ENCODE measurements at regions not wholly inside any gene's neighbourhood (a gene's known extent, or its start where the extent isn't known, plus 50 kb on each side); places are given as distances from the start of the nearest gene placed in this dataset.

DNA sequence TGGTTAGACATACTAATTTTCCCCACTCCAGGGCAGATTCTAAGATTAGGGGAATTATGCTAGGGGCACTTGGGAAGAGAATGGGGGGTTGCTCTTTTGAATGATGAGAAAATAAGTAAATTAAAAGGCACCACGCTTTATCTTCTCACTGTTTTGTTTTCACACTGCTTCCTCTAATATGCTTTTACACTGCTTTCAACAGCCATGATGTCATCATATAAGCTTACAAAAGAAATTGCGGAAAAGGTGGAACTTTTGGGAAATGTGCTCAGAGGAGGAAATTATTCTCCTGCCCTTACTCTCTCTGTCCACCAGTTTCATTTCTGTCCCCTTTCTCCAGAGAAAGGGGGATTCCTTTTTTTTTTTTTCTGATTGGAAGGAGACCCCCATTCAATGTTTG lies 308.2 kb downstream of the TOX3 start:
- TF ChIP-seq, protein P1, sequence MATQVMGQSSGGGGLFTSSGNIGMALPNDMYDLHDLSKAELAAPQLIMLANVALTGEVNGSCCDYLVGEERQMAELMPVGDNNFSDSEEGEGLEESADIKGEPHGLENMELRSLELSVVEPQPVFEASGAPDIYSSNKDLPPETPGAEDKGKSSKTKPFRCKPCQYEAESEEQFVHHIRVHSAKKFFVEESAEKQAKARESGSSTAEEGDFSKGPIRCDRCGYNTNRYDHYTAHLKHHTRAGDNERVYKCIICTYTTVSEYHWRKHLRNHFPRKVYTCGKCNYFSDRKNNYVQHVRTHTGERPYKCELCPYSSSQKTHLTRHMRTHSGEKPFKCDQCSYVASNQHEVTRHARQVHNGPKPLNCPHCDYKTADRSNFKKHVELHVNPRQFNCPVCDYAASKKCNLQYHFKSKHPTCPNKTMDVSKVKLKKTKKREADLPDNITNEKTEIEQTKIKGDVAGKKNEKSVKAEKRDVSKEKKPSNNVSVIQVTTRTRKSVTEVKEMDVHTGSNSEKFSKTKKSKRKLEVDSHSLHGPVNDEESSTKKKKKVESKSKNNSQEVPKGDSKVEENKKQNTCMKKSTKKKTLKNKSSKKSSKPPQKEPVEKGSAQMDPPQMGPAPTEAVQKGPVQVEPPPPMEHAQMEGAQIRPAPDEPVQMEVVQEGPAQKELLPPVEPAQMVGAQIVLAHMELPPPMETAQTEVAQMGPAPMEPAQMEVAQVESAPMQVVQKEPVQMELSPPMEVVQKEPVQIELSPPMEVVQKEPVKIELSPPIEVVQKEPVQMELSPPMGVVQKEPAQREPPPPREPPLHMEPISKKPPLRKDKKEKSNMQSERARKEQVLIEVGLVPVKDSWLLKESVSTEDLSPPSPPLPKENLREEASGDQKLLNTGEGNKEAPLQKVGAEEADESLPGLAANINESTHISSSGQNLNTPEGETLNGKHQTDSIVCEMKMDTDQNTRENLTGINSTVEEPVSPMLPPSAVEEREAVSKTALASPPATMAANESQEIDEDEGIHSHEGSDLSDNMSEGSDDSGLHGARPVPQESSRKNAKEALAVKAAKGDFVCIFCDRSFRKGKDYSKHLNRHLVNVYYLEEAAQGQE (IDR thresholded peaks at IDR 0.05; ENCODE audit: low read depth) = no peak
- TF ChIP-seq CEBPB (IDR thresholded peaks at IDR 0.05) (no peak), EP300 (IDR thresholded peaks at IDR 0.05; ENCODE audit: borderline replicate concordance) (no peak), EGR1 (IDR thresholded peaks at IDR 0.05) (no peak), TEAD4 (IDR thresholded peaks at IDR 0.05) (no peak), CREB1 (IDR thresholded peaks at IDR 0.05; ENCODE audit: low read depth) (no peak), FOXM1 (IDR thresholded peaks at IDR 0.05; ENCODE audit: borderline replicate concordance, low read depth) (no peak), YY1 (IDR thresholded peaks at IDR 0.05; ENCODE audit: low read depth) (no peak), TAF1 (IDR thresholded peaks at IDR 0.05; ENCODE audit: low read depth) (no peak), ZBTB7A (IDR thresholded peaks at IDR 0.05; ENCODE audit: low read depth) (no peak), RAD21 (IDR thresholded peaks at IDR 0.05; ENCODE audit: low read depth) (no peak)
- TF ChIP-seq, protein P2, sequence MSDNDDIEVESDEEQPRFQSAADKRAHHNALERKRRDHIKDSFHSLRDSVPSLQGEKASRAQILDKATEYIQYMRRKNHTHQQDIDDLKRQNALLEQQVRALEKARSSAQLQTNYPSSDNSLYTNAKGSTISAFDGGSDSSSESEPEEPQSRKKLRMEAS (IDR thresholded peaks at IDR 0.05) = no peak
